Vagina (tissue), 2 donors: ENCODE measurements at regions not wholly inside any gene's neighbourhood (a gene's known extent, or its start where the extent isn't known, plus 50 kb on each side); places are given as distances from the start of the nearest gene placed in this dataset.

Experiments
- DNase-seq, 2 donors: peaks; one replicate each; pipeline ENCODE4 v3.0.0-alpha.2; 2017; ENCODE audit errors: extremely low spot score in 2 of 2
- H3K27ac ChIP-seq: fragments of 200-600 bp; sonication (generic); one replicate; pipeline ENCODE4 v1.5.1; 2019
- H3K27me3 ChIP-seq: fragments of 200-600 bp; sonication (generic); one replicate; pipeline ENCODE4 v1.5.1; 2019
- H3K36me3 ChIP-seq, 2 donors: fragments of 200-600 bp; sonication (generic); one replicate each; pipeline ENCODE4 v1.5.1; 2017 to 2019
- H3K4me1 ChIP-seq: fragments of 200-600 bp; sonication (generic); one replicate; pipeline ENCODE4 v1.5.1; 2019
- H3K4me3 ChIP-seq, 2 donors: fragments of 200-600 bp; sonication (generic); 1 replicate in 1 of 2; 2 replicates in 1 of 2; pipeline ENCODE4 v1.5.1; 2016 to 2019
- H3K9me3 ChIP-seq: fragments of 200-600 bp; sonication (generic); one replicate; pipeline ENCODE4 v1.5.1; 2019
- POLR2A ChIP-seq, 2 donors: fragments of 450-650 bp; IDR thresholded peaks; one replicate each; pipeline ENCODE4 v1.6.1; 2017; ENCODE audit warnings: antibody characterized with exemption in 2 of 2, mild to moderate bottlenecking in 2 of 2, moderate library complexity in 2 of 2
- POLR2AphosphoS5 ChIP-seq, 2 donors: sonication (generic); formaldehyde crosslinking; IDR thresholded peaks; one replicate each; pipeline ENCODE4 v1.9.0; 2017; ENCODE audit warnings: antibody characterized with exemption in 2 of 2, mild to moderate bottlenecking in 2 of 2, low read depth in 1 of 2; ENCODE audit not compliant: insufficient read depth in 1 of 2
- intact Hi-C: fragments of 100-400 bp; cut with DNase I; formaldehyde crosslinking; loops from one replicate; pipeline ENCODE4 v1.15.1; 2023
- TF ChIP-seq, protein P1 (sequence below), 3 experiments: fragments of 450-650 bp in 2 of 3; fragments of 200-600 bp in 1 of 3; sonication (generic) in 1 of 3; IDR thresholded peaks; one replicate each; pipeline ENCODE4 v1.5.1; 2017 to 2019; ENCODE audit warnings: antibody characterized with exemption in 3 of 3, mild to moderate bottlenecking in 2 of 3, moderate library complexity in 2 of 3

DNA sequence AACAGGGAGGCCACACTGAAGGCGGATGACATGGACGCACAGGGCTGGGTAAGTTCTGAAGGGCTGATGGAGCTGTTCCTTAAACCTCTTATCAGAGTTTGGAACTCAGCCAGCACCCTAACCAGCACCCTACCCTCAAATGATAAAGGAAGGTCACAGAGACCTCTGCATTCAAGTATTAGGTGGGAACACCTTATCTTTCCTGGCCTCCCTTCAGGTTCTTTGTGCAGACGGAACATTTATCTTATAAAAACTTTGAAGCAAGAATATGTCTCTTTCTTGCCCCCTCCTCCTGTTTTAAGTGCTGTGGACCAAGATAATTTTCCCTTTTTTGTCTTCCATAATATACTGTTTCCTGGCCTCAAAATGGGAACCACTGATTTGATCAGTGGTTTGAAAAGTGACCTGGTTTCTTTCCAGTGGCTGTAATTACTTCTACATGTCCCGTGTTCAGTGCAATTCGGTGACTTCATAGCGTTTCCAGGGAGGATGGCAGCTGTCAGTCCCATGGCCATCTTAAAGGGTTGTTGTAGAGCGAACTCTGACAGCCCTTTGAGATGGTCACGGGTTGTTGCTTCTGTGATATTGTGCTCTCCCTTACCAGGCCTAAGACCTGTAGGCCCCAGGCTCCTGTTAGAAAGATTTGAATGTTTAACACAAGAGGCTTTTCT is 213.2 kb upstream of the MYLIP start:
- TF ChIP-seq POLR2AphosphoS5 (IDR thresholded peaks at IDR 0.05; ENCODE audit: insufficient read depth in 1 of 2, low read depth in 1 of 2) (no peak), POLR2A (IDR thresholded peaks at IDR 0.05) (no peak)
- TF ChIP-seq, protein P1, sequence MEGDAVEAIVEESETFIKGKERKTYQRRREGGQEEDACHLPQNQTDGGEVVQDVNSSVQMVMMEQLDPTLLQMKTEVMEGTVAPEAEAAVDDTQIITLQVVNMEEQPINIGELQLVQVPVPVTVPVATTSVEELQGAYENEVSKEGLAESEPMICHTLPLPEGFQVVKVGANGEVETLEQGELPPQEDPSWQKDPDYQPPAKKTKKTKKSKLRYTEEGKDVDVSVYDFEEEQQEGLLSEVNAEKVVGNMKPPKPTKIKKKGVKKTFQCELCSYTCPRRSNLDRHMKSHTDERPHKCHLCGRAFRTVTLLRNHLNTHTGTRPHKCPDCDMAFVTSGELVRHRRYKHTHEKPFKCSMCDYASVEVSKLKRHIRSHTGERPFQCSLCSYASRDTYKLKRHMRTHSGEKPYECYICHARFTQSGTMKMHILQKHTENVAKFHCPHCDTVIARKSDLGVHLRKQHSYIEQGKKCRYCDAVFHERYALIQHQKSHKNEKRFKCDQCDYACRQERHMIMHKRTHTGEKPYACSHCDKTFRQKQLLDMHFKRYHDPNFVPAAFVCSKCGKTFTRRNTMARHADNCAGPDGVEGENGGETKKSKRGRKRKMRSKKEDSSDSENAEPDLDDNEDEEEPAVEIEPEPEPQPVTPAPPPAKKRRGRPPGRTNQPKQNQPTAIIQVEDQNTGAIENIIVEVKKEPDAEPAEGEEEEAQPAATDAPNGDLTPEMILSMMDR (IDR thresholded peaks at IDR 0.05), result no peak
- H3K4me1 ChIP-seq, result no peaks in the 10 kb centered on the region
- intact Hi-C loops, result no loop called here
- no peaks in the 10 kb centered on the region for H3K9me3 ChIP-seq
- H3K27me3 ChIP-seq, result no peaks in the 10 kb centered on the region
- H3K27ac ChIP-seq, result no peak overlapping the region
- H3K36me3 ChIP-seq, result no peaks in the 10 kb centered on the region
- no peak overlapping the region for H3K4me3 ChIP-seq
- DNase-seq, result no peak

DNA sequence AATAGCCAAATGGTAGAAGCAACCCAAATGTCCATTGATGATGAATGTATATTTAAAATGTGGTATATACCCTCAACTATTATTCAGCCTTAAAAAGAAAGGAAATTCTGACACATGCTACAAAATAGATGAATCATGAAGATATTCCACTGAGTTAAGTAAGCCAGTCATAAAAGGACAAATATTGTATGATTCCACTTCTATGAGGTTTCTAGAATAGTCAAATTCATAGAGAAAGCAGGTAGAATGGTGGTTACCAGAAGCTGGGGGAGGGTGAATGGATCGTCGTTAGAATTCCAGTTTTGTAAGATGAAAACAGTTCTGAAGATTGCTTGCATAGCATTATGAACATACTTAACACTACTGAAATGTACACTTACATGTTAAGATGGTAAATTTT is 214.3 kb upstream of the MYLIP start:
- H3K27me3 ChIP-seq, result no peaks in the 10 kb centered on the region
- H3K36me3 ChIP-seq, result no peaks in the 10 kb centered on the region
- no peaks in the 10 kb centered on the region for H3K9me3 ChIP-seq
- DNase-seq, result no peak
- no peak overlapping the region for H3K27ac ChIP-seq
- intact Hi-C loops, result no loop called here
- no peak overlapping the region for H3K4me3 ChIP-seq
- TF ChIP-seq POLR2AphosphoS5 (IDR thresholded peaks at IDR 0.05; ENCODE audit: insufficient read depth in 1 of 2, low read depth in 1 of 2), result no peak
- TF ChIP-seq POLR2A (IDR thresholded peaks at IDR 0.05), result no peak
- no peaks in the 10 kb centered on the region for H3K4me1 ChIP-seq

DNA sequence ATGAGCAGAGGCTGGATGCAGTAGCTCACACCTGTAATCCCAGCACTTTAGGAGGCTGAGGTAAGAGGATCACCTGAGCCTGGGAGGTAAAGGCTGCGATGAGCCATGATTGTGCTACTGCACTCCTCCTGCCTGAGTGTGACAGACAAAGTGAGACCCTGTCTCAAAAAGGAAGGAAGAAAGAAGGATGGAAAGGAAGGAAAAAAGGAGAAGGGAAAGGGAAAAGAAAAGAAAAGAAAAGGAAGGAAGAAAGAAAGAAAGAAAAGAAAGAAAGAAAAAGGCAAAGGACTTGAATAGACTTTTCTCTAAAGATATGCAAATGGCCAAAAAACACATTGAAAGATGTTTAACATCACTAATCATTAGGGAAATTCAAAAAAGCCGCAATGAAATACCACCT is 215.3 kb upstream of the MYLIP start:
- Histone ChIP-seq H3K36me3 (no peaks in the 10 kb centered on the region), H3K4me3 (no peak overlapping the region), H3K27me3 (no peaks in the 10 kb centered on the region), H3K27ac (no peak overlapping the region), H3K9me3 (no peaks in the 10 kb centered on the region), H3K4me1 (no peaks in the 10 kb centered on the region)
- no peak for TF ChIP-seq POLR2AphosphoS5 (IDR thresholded peaks at IDR 0.05; ENCODE audit: insufficient read depth in 1 of 2, low read depth in 1 of 2)
- TF ChIP-seq, protein P1 (IDR thresholded peaks at IDR 0.05), result no peak
- TF ChIP-seq POLR2A (IDR thresholded peaks at IDR 0.05), result no peak
- DNase-seq, result no peak
- intact Hi-C loops, result no loop called here

DNA sequence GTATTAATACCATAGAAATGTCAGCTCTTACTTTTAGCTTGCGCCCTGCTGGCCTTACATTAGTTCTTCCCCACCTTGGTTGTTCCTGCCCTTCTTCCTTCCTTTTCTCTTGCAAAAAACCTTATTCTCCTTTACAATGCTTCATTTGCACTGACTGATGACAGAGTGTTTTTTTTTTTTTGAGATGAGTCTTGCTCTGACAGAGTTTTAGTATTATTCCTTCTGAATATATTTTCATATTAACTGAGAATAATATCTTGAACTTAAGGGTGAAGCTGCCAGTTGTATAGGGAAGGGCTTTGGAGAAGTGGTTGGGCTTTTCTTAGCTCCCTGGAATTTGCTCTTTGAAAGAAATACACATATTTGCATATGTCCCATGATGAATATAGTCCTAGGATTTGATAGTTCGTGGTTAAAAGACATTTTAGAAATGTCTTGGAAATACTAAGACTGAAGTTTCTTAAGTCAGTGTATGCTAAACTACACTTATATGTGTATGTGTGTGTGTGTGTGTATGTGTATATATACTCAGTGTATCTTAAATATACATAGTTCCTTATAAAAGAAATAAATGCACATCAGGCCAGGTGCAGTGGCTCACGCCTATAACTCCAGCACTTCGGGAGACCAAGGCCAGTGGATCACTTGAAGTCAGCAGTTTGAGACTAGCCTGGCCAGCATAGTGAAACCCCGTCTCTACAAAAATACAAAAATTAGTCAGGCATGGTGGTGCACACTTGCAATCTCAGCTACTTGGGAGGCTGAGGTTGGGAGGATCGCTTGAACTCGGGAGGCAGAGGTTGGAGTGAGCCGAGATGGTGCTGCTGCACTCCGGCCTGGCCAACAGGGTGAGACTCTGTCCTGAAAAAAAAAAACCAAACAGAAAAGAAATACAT is 216.1 kb upstream of the MYLIP start:
- Histone ChIP-seq H3K36me3 (no peaks in the 10 kb centered on the region), H3K9me3 (no peaks in the 10 kb centered on the region), H3K27me3 (no peaks in the 10 kb centered on the region), H3K4me3 (no peak overlapping the region), H3K27ac (no peak overlapping the region), H3K4me1 (no peaks in the 10 kb centered on the region)
- TF ChIP-seq, protein P1 (IDR thresholded peaks at IDR 0.05), result no peak
- no peak for TF ChIP-seq POLR2AphosphoS5 (IDR thresholded peaks at IDR 0.05; ENCODE audit: insufficient read depth in 1 of 2, low read depth in 1 of 2)
- no peak for TF ChIP-seq POLR2A (IDR thresholded peaks at IDR 0.05)
- intact Hi-C loops, result no loop called here
- no peak for DNase-seq

DNA sequence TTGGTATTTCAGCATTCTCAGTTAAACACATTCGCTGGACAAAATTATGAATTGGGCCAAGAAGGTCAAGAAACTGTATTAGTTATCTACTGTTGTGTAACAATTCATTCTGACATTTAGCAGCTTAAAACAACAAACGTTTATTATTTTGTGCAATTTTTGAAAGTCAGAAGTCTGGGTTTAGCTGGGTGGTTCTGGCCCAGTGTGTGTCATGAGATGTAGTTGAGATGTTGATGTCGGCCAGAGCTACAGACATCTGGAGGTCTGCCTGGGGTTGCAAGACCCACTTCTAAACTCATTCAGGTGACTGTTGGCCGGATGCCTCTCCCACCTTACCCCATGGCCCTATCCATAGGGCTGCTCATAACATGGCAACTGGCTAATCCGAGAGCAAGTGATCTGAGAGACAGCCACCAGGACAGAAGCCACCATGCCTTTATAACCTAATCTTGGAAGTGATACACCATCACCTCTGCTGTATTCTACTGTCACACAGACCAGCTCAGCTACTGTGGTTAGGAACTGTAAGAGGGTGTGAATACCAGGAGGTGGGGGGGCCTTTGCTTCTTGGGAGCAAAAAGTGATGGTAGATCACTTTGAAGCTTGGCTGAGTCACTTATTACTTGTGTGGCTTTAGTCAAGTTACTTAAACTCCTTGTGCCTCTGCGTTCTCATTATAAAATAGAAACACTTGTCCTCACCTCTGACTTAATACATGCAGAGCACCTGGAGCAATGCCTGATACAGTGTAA is 217.0 kb upstream of the MYLIP start:
- no peaks in the 10 kb centered on the region for H3K36me3 ChIP-seq
- H3K9me3 ChIP-seq, result no peaks in the 10 kb centered on the region
- DNase-seq, result no peak
- H3K4me1 ChIP-seq, result no peaks in the 10 kb centered on the region
- H3K27me3 ChIP-seq, result no peaks in the 10 kb centered on the region
- no peak overlapping the region for H3K4me3 ChIP-seq
- intact Hi-C loops, result no loop called here
- no peak for TF ChIP-seq POLR2AphosphoS5 (IDR thresholded peaks at IDR 0.05; ENCODE audit: insufficient read depth in 1 of 2, low read depth in 1 of 2)
- no peak for TF ChIP-seq POLR2A (IDR thresholded peaks at IDR 0.05)
- TF ChIP-seq, protein P1 (IDR thresholded peaks at IDR 0.05), result no peak
- no peak overlapping the region for H3K27ac ChIP-seq
